HepG2 (cell line): ENCODE measurements at regions not wholly inside any gene's neighbourhood (a gene's known extent, or its start where the extent isn't known, plus 50 kb on each side); places are given as distances from the start of the nearest gene placed in this dataset.

Source experiments
- ATAC-seq: fragments of 200-7000 bp; cut with Tn5 transposase; 3 replicates; pipeline ENCODE4 v1.9.1; 2020; ENCODE audit warnings: mild to moderate bottlenecking, moderate library complexity
- BruUV-seq: library from RNA; stranded (reverse); fragments of 400-500 nt; replicated peaks from 2 replicates; lab custom pipeline; 2021; lab: Mats Ljungman, UMichigan
- CTCF ChIA-PET: fragments of 300-600 bp; formaldehyde crosslinking; extraction: SDS; loops from one replicate; lab custom pipeline; 2021; ENCODE audit warnings: low total read pairs, inconsistent platforms, low intra/inter-chr PET ratio; lab: Yijun Ruan, JAX
- POLR2A ChIA-PET: fragments of 350-600 bp; sonication (Branson Sonifier 250); formaldehyde crosslinking; loops from one replicate; lab custom pipeline; 2020; ENCODE audit warnings: antibody characterized with exemption, inconsistent platforms; lab: Yijun Ruan, JAX
- DNase-seq: peaks from one replicate; pipeline ENCODE4 v3.0.0-alpha.2; 2015; ENCODE audit warnings: low spot score
- FAIRE-seq: peaks from 3 replicates; lab custom pipeline; 2011; peaks lifted over from hg19 to GRCh38; lab: Jason Lieb, UNC
- H2AFZ ChIP-seq: one replicate; pipeline ENCODE4 v1.6.1; 2011; ENCODE audit warnings: low read length, inconsistent platforms
- H3K27ac ChIP-seq: fragments of 300-600 bp; 3 replicates; pipeline ENCODE4 v1.8.0; 2011; ENCODE audit warnings: mixed run types, mild to moderate bottlenecking, mixed read lengths, low read length, inconsistent platforms; ENCODE audit not compliant: insufficient read depth; ENCODE audit errors: extremely low read length
- H3K27me3 ChIP-seq, 2 experiments: fragments of 200-600 bp in 1 of 2; 2 replicates in 1 of 2; 3 replicates in 1 of 2; pipeline versions ENCODE4 v1.6.0 to v1.8.0; 2011; ENCODE audit warnings: low read length in 2 of 2, mild to moderate bottlenecking in 2 of 2, moderate library complexity in 2 of 2, inconsistent platforms in 1 of 2; ENCODE audit not compliant: insufficient read depth in 2 of 2, control insufficient read depth in 1 of 2
- H3K36me3 ChIP-seq, 2 experiments: fragments of 200-600 bp in 1 of 2; replicated peaks in 1 of 2; 2 replicates in 1 of 2; 3 replicates in 1 of 2; pipeline versions ENCODE4 v1.5.1 to v1.8.0; 2011; ENCODE audit warnings: low read length in 2 of 2, inconsistent platforms in 1 of 2; ENCODE audit not compliant: insufficient read depth in 2 of 2, control insufficient read depth in 1 of 2
- H3K4me1 ChIP-seq: 2 replicates; pipeline ENCODE4 v1.5.1; 2012; ENCODE audit warnings: low read length, inconsistent platforms; ENCODE audit not compliant: insufficient read depth
- H3K4me2 ChIP-seq: 2 replicates; pipeline ENCODE4 v1.6.0; 2011; ENCODE audit warnings: low read depth, low read length, inconsistent platforms
- H3K4me3 ChIP-seq, 3 experiments: fragments of 200-600 bp in 1 of 3; sonication (generic), shearing (Covaris generic) in 1 of 3; replicated peaks in 1 of 3; 2 replicates each; pipeline ENCODE4 v1.5.1; 2011 to 2016; ENCODE audit warnings: low read length in 3 of 3, inconsistent platforms in 2 of 3, low read depth in 2 of 3, mild to moderate bottlenecking in 2 of 3, control low read depth in 1 of 3, mixed read lengths in 1 of 3; ENCODE audit not compliant: insufficient read depth in 1 of 3
- H3K79me2 ChIP-seq: one replicate; pipeline ENCODE4 v1.6.1; 2011; ENCODE audit warnings: low read length, inconsistent platforms; ENCODE audit not compliant: insufficient read depth
- H3K9ac ChIP-seq: 2 replicates; pipeline ENCODE4 v1.6.0; 2011; ENCODE audit warnings: mild to moderate bottlenecking, low read depth, low read length, inconsistent platforms; ENCODE audit not compliant: insufficient read depth
- H3K9me3 ChIP-seq: 2 replicates; pipeline ENCODE4 v1.5.1; 2012; ENCODE audit warnings: mild to moderate bottlenecking, low read length
- H4K20me1 ChIP-seq: 2 replicates; pipeline ENCODE4 v1.6.0; 2011; ENCODE audit warnings: inconsistent platforms, mild to moderate bottlenecking, low read length, moderate library complexity; ENCODE audit not compliant: insufficient read depth
- GATAD1 ChIP-seq: IDR thresholded peaks from 2 replicates; pipeline ENCODE4 v1.6.1; 2016; ENCODE audit warnings: missing genetic modification reagents, missing compliant biosample characterization
- GPN1 ChIP-seq: sonication (generic); formaldehyde crosslinking; IDR thresholded peaks from 2 replicates; pipeline ENCODE4 v1.5.1; 2020; ENCODE audit warnings: missing genetic modification reagents, borderline replicate concordance
- MNT ChIP-seq: fragments of 450-650 bp; IDR thresholded peaks from 2 replicates; pipeline ENCODE4 v1.6.1; 2016
- MYC ChIP-seq: sonication (generic); formaldehyde crosslinking; IDR thresholded peaks from 2 replicates; pipeline ENCODE4 v1.9.0; 2021; ENCODE audit warnings: missing genetic modification reagents, borderline replicate concordance
- TCF12 ChIP-seq, 2 experiments: fragments of 450-650 bp in 1 of 2; sonication (generic) in 1 of 2; formaldehyde crosslinking in 1 of 2; IDR thresholded peaks; 2 replicates each; pipeline versions ENCODE4 v1.6.1 to v1.8.0; 2017 to 2022; ENCODE audit warnings: antibody characterized with exemption in 1 of 2, mild to moderate bottlenecking in 1 of 2, missing genetic modification reagents in 1 of 2, moderate library complexity in 1 of 2
- ZHX1 ChIP-seq: sonication (generic); formaldehyde crosslinking; IDR thresholded peaks from 2 replicates; pipeline ENCODE4 v1.8.1; 2022; ENCODE audit warnings: low read depth, mild to moderate bottlenecking, missing genetic modification reagents
- ZNF20 ChIP-seq: sonication (generic); formaldehyde crosslinking; IDR thresholded peaks from 2 replicates; pipeline ENCODE4 v1.4.0; 2020; ENCODE audit warnings: mild to moderate bottlenecking, moderate library complexity, missing genetic modification reagents
- ZNF687 ChIP-seq: sonication (generic); formaldehyde crosslinking; IDR thresholded peaks from 2 replicates; pipeline ENCODE4 v1.5.1; 2020; ENCODE audit warnings: mild to moderate bottlenecking, missing genetic modification reagents, moderate library complexity
- WGBS: methylation state at CpG from one replicate; pipeline ENCODE4 v1.1.6; 2017; ENCODE audit warnings: low lambda C conversion rate; 5-methylcytosine and 5-hydroxymethylcytosine counted together
- in situ Hi-C: cut with HindIII; loops from 2 replicates; pipeline ENCODE4 v1.10.0; 2017; ENCODE audit warnings: low pct_unique_long_range_greater_than_20kb; ENCODE audit not compliant: extremely low pct_ligation_motif_present
- intact Hi-C: fragments of 100-400 bp; cut with micrococcal nuclease; formaldehyde crosslinking; loops from one replicate; pipeline ENCODE4 v1.10.0; 2022; ENCODE audit not compliant: unreplicated experiment

- no peak overlapping the region for H3K4me2 ChIP-seq
- in situ Hi-C loops (no loop called here), intact Hi-C loops (no loop called here)
- no peak overlapping the region for H2AFZ ChIP-seq
- peaks cover 17 to 55% of the 10 kb centered on the region in 2 experiments for H3K27me3 ChIP-seq
- no peaks in the 10 kb centered on the region for H3K79me2 ChIP-seq
- ATAC-seq (no peak), FAIRE-seq (no peak), DNase-seq (no peak)
- no peak overlapping the region for H3K9ac ChIP-seq
- no TSS peak for BruUV-seq
- H3K36me3 ChIP-seq: no peaks in the 10 kb centered on the region
- no peak overlapping the region for H3K27ac ChIP-seq
- ChIA-PET CTCF (no interaction called here), POLR2A (no interaction called here)
- 25% methylated on average over 4 of the region's 15 CpGs for WGBS
- peaks cover 5% of the 10 kb centered on the region; the same call in 1 of the 2 replicates for H3K4me1 ChIP-seq
- TF ChIP-seq ZNF20 (CRISPR knock-in tag) (no peak), TCF12 (IDR thresholded peaks at IDR 0.05) (no peak), TCF12 (CRISPR knock-in tag; IDR thresholded peaks at IDR 0.05) (no peak), MNT (peak; percentile 56), ZHX1 (CRISPR knock-in tag) (no peak), ZNF687 (peak; percentile 48), GPN1 (CRISPR knock-in tag) (no peak), MYC (0 out of 2 replicates have a peak, but pooled peaks have one; percentile 23), GATAD1 (no peak)
- 0 out of 2 replicates have a peak, but pooled peaks cover 4% of the 10 kb centered on the region for H4K20me1 ChIP-seq
- H3K9me3 ChIP-seq: no peaks in the 10 kb centered on the region
- H3K4me3 ChIP-seq: no peak overlapping the region
Observed at GRCh38 chr1:2908561-2908960, 107.1 kb upstream of the TTC34 start.
